K562 (cell line): ENCODE measurements at regions not wholly inside any gene's neighbourhood (a gene's known extent, or its start where the extent isn't known, plus 50 kb on each side); places are given as distances from the start of the nearest gene placed in this dataset.

Experiments
- ATAC-seq: fragments of 200-7000 bp; cut with Tn5 transposase; 3 replicates; pipeline ENCODE4 v1.9.1; 2020; ENCODE audit warnings: moderate library complexity
- BruUV-seq: library from RNA; stranded (reverse); fragments of 400-500 nt; replicated peaks from 2 replicates; lab custom pipeline; 2021; lab: Mats Ljungman, UMichigan
- CTCF ChIA-PET: fragments of 300-600 bp; formaldehyde crosslinking; extraction: SDS; loops from one replicate; lab custom pipeline; 2021; ENCODE audit warnings: low intra/inter-chr PET ratio; lab: Yijun Ruan, JAX
- POLR2A ChIA-PET: fragments of 300-600, 350-650 bp; sonication (Branson Sonifier 250); formaldehyde crosslinking; extraction: SDS; loops from one replicate; lab custom pipeline; 2021; ENCODE audit warnings: antibody characterized with exemption, inconsistent platforms; lab: Yijun Ruan, JAX
- DNase-seq, 4 experiments: peaks; one replicate each; pipeline versions ENCODE4 v3.0.0 to v3.0.0-alpha.2; 2011 to 2018; ENCODE audit warnings: low spot score in 3 of 4, mixed read lengths in 3 of 4; ENCODE audit errors: extremely low read depth in 1 of 4
- FAIRE-seq: peaks from 2 replicates; lab custom pipeline; 2011; peaks lifted over from hg19 to GRCh38; lab: Jason Lieb, UNC
- H2AFZ ChIP-seq: 2 replicates; pipeline ENCODE4 v1.6.0; 2011; ENCODE audit warnings: low read depth, low read length, control low read depth, inconsistent platforms
- H3K27ac ChIP-seq: fragments of 200-600 bp; 3 replicates; pipeline ENCODE4 v1.8.0; 2011; ENCODE audit warnings: low read depth, mild to moderate bottlenecking, control low read depth, inconsistent platforms, low read length, moderate library complexity, mixed read lengths; ENCODE audit errors: extremely low read depth
- H3K27me3 ChIP-seq, 2 experiments: fragments of 300-600 bp in 1 of 2; 2 replicates in 1 of 2; 3 replicates in 1 of 2; pipeline versions ENCODE4 v1.6.0 to v1.8.0; 2011; ENCODE audit warnings: inconsistent platforms in 2 of 2, low read length in 2 of 2, mild to moderate bottlenecking in 1 of 2, mixed read lengths in 1 of 2, moderate library complexity in 1 of 2; ENCODE audit not compliant: control insufficient read depth in 2 of 2, insufficient read depth in 2 of 2
- H3K36me3 ChIP-seq: fragments of 300-600 bp; 3 replicates; pipeline ENCODE4 v1.8.0; 2011; ENCODE audit warnings: mild to moderate bottlenecking, low read length, inconsistent platforms; ENCODE audit not compliant: control insufficient read depth, insufficient read depth
- H3K4me1 ChIP-seq, 2 experiments: fragments of 200-600 bp in 1 of 2; replicated peaks in 1 of 2; 2 replicates in 1 of 2; 3 replicates in 1 of 2; pipeline versions ENCODE4 v1.5.1 to v1.8.0; 2011; ENCODE audit warnings: inconsistent platforms in 2 of 2, low read length in 2 of 2, mild to moderate bottlenecking in 1 of 2, mixed read lengths in 1 of 2, moderate library complexity in 1 of 2; ENCODE audit not compliant: control insufficient read depth in 2 of 2, insufficient read depth in 2 of 2
- H3K4me2 ChIP-seq: 2 replicates; pipeline ENCODE4 v1.6.1; 2011; ENCODE audit warnings: low read length, control low read depth, inconsistent platforms, mixed read lengths; ENCODE audit not compliant: insufficient read depth
- H3K4me3 ChIP-seq: fragments of 200-600 bp; sonication (generic), shearing (Covaris generic); 2 replicates; pipeline ENCODE4 v1.5.1; 2016; ENCODE audit warnings: control low read depth, inconsistent platforms
- H3K79me2 ChIP-seq: fragments of 200-600 bp; 3 replicates; pipeline ENCODE4 v1.8.0; 2011; ENCODE audit warnings: low read length, inconsistent platforms; ENCODE audit not compliant: control insufficient read depth, insufficient read depth
- H3K9ac ChIP-seq, 2 experiments: 2 replicates each; pipeline versions ENCODE4 v1.6.0 to v1.6.1; 2011; ENCODE audit warnings: low read depth in 2 of 2, low read length in 2 of 2, control low read depth in 1 of 2, inconsistent platforms in 1 of 2, mild to moderate bottlenecking in 1 of 2, mixed read lengths in 1 of 2; ENCODE audit not compliant: insufficient read depth in 1 of 2
- H3K9me1 ChIP-seq: one replicate; pipeline ENCODE4 v1.6.0; 2011; ENCODE audit warnings: inconsistent platforms, mild to moderate bottlenecking, low read length, moderate library complexity; ENCODE audit not compliant: control insufficient read depth, insufficient read depth
- H3K9me3 ChIP-seq: replicated peaks from 2 replicates; pipeline ENCODE4 v1.5.1; 2011; ENCODE audit warnings: low read depth, low read length, inconsistent platforms; ENCODE audit not compliant: control insufficient read depth, insufficient read depth
- H4K20me1 ChIP-seq: replicated peaks from 2 replicates; pipeline ENCODE4 v1.6.1; 2011; ENCODE audit warnings: low read length, inconsistent platforms, mixed read lengths; ENCODE audit not compliant: control insufficient read depth, insufficient read depth
- FOSL1 ChIP-seq: fragments of 200-800 bp; sonication (Bioruptor generic); conservative IDR thresholded peaks from 2 replicates; pipeline ENCODE4 v1.6.1; 2016; ENCODE audit warnings: missing genetic modification characterization, missing compliant biosample characterization
- RAD21 ChIP-seq, 2 experiments: fragments of 250-450 bp in 1 of 2; fragments of 450-650 bp in 1 of 2; sonication (Bioruptor Pico) in 1 of 2; formaldehyde crosslinking in 1 of 2; IDR thresholded peaks in 1 of 2; conservative IDR thresholded peaks in 1 of 2; 2 replicates each; pipeline versions ENCODE4 v1.4.0 to v1.8.0; 2020 to 2022; ENCODE audit warnings: mild to moderate bottlenecking in 2 of 2, moderate library complexity in 1 of 2
- ZNF79 ChIP-seq: fragments of 250-450 bp; sonication (Bioruptor Pico); IDR thresholded peaks from 2 replicates; pipeline ENCODE4 v1.4.0; 2020; ENCODE audit warnings: low read depth, mild to moderate bottlenecking, moderate library complexity
- WGBS: fragments of 100-300 bp; shearing (Covaris generic); methylation state at CpG from one replicate; pipeline ENCODE4 v1.1.6; 2016; ENCODE audit warnings: low coverage, mixed read lengths; ENCODE audit not compliant: insufficient coverage; ENCODE audit errors: missing lambda C conversion rate; 5-methylcytosine and 5-hydroxymethylcytosine counted together
- in situ Hi-C: fragments of 300-500 bp; cut with MboI; formaldehyde crosslinking; loops from 4 replicates; pipeline ENCODE4 v1.15.0; 2018; ENCODE audit warnings: inconsistent platforms, mixed read lengths
- intact Hi-C: fragments of 100-400 bp; cut with micrococcal nuclease; formaldehyde crosslinking; loops from 2 replicates; pipeline ENCODE4 v1.14.2; 2022
- TF ChIP-seq, protein P1 (sequence below), 2 experiments: fragments of 450-650 bp; formaldehyde crosslinking in 1 of 2; IDR thresholded peaks; 2 replicates each; pipeline versions ENCODE4 v1.4.0 to v1.6.1; 2014 to 2020; ENCODE audit warnings: mild to moderate bottlenecking in 2 of 2, borderline replicate concordance in 1 of 2, low read depth in 1 of 2
- TF ChIP-seq, protein P2 (sequence below), 3 experiments: IDR thresholded peaks in 2 of 3; conservative IDR thresholded peaks in 1 of 3; 2 replicates each; pipeline ENCODE4 v1.5.1; 2011 to 2012; ENCODE audit warnings: low read length in 3 of 3, mild to moderate bottlenecking in 3 of 3, control low read depth in 2 of 3, improper control_type of control experiment in 1 of 3, inconsistent platforms in 1 of 3, low read depth in 1 of 3, mixed read lengths in 1 of 3, moderate library complexity in 1 of 3; ENCODE audit not compliant: insufficient read depth in 2 of 3

DNA sequence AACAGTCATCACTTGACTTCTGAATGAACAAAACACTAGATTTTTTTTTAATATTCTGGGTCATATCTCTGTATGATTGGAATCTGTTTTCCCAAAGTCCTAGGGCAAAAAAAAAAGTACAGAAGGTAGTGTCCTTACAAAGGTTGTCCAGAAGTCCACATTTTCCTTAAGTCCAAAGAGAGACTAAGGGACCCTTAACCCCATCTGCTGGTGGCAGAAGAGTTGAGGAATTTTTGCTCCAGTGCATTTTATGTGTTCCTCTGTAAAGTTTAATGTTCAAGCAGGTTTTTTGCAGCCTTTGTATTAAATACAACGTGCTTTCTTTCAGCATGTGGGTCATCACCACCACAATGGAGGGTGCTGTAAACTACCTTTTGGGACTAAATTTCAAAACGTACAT, 215.9 kb downstream of the SP3 start:
- H3K9ac ChIP-seq, result no peak overlapping the region
- no peaks in the 10 kb centered on the region for H3K9me3 ChIP-seq
- H3K79me2 ChIP-seq, result no peaks in the 10 kb centered on the region
- no peak for DNase-seq
- peaks cover 15 to 27% of the 10 kb centered on the region in 2 experiments for H3K27me3 ChIP-seq
- no peak overlapping the region for H3K4me3 ChIP-seq
- intact Hi-C loops, result loop anchor here (5.0 to 10.0 kb wide), 2 partner anchors 177 to 595 kb away; no protein-coding TSS in a partner anchor
- CTCF ChIA-PET, result no interaction called here
- no peak for FAIRE-seq
- H4K20me1 ChIP-seq, result no peaks in the 10 kb centered on the region
- H3K27ac ChIP-seq, result no peak overlapping the region
- H3K36me3 ChIP-seq, result no peaks in the 10 kb centered on the region
- H2AFZ ChIP-seq, result no peak overlapping the region
- H3K4me2 ChIP-seq, result no peak overlapping the region
- ATAC-seq, result no peak
- POLR2A ChIA-PET, result no interaction called here
- in situ Hi-C loops, result no loop called here
- no TSS peak for BruUV-seq
- WGBS, result 0% methylated on average over 2 of the region's 2 CpGs
- TF ChIP-seq ZNF79 (CRISPR knock-in tag) (no peak), RAD21 (CRISPR knock-in tag; conservative IDR thresholded peaks at IDR 0.05 in 1 of 2, IDR thresholded peaks at IDR 0.05 in 1 of 2) (peak; percentile 8 to 39; a peak in 2 of 4 replicates), FOSL1 (tag) (no peak)
- TF ChIP-seq, protein P1, sequence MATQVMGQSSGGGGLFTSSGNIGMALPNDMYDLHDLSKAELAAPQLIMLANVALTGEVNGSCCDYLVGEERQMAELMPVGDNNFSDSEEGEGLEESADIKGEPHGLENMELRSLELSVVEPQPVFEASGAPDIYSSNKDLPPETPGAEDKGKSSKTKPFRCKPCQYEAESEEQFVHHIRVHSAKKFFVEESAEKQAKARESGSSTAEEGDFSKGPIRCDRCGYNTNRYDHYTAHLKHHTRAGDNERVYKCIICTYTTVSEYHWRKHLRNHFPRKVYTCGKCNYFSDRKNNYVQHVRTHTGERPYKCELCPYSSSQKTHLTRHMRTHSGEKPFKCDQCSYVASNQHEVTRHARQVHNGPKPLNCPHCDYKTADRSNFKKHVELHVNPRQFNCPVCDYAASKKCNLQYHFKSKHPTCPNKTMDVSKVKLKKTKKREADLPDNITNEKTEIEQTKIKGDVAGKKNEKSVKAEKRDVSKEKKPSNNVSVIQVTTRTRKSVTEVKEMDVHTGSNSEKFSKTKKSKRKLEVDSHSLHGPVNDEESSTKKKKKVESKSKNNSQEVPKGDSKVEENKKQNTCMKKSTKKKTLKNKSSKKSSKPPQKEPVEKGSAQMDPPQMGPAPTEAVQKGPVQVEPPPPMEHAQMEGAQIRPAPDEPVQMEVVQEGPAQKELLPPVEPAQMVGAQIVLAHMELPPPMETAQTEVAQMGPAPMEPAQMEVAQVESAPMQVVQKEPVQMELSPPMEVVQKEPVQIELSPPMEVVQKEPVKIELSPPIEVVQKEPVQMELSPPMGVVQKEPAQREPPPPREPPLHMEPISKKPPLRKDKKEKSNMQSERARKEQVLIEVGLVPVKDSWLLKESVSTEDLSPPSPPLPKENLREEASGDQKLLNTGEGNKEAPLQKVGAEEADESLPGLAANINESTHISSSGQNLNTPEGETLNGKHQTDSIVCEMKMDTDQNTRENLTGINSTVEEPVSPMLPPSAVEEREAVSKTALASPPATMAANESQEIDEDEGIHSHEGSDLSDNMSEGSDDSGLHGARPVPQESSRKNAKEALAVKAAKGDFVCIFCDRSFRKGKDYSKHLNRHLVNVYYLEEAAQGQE (IDR thresholded peaks at IDR 0.05; ENCODE audit: borderline replicate concordance), result 0 out of 2 replicates have a peak, but pooled peaks have one; percentile 9
- TF ChIP-seq, protein P1 (CRISPR knock-in tag; IDR thresholded peaks at IDR 0.05; ENCODE audit: low read depth), result no peak
- TF ChIP-seq, protein P2, sequence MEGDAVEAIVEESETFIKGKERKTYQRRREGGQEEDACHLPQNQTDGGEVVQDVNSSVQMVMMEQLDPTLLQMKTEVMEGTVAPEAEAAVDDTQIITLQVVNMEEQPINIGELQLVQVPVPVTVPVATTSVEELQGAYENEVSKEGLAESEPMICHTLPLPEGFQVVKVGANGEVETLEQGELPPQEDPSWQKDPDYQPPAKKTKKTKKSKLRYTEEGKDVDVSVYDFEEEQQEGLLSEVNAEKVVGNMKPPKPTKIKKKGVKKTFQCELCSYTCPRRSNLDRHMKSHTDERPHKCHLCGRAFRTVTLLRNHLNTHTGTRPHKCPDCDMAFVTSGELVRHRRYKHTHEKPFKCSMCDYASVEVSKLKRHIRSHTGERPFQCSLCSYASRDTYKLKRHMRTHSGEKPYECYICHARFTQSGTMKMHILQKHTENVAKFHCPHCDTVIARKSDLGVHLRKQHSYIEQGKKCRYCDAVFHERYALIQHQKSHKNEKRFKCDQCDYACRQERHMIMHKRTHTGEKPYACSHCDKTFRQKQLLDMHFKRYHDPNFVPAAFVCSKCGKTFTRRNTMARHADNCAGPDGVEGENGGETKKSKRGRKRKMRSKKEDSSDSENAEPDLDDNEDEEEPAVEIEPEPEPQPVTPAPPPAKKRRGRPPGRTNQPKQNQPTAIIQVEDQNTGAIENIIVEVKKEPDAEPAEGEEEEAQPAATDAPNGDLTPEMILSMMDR (IDR thresholded peaks at IDR 0.05 in 2 of 3, conservative IDR thresholded peaks at IDR 0.05 in 1 of 3; ENCODE audit: insufficient read depth in 2 of 3, low read depth in 1 of 3, low read length in 3 of 3), result peak in 2 of 3 experiments; percentile 16 to 35; a peak in 2 of 6 replicates
- no peaks in the 10 kb centered on the region for H3K4me1 ChIP-seq
- no peaks in the 10 kb centered on the region for H3K9me1 ChIP-seq
